ENCODE measurements at regions not wholly inside any gene's neighbourhood (a gene's known extent, or its start where the extent isn't known, plus 50 kb on each side); places are given as distances from the start of the nearest gene placed in this dataset.

- no peak for TF ChIP-seq CTCF (IDR thresholded peaks at IDR 0.05)
- TF ChIP-seq POLR2A (IDR thresholded peaks at IDR 0.05), result no peak
Observed at GRCh38 chr1:103162360-103162759, 54.0 kb upstream of the COL11A1 start.

All from right lobe of liver (tissue), 4 donors.